HG03558 (cell line): ENCODE measurements at regions not wholly inside any gene's neighbourhood (a gene's known extent, or its start where the extent isn't known, plus 50 kb on each side); places are given as distances from the start of the nearest gene placed in this dataset.

Source experiments
- ATAC-seq: cut with Tn5 transposase; IDR thresholded peaks from one replicate; pipeline ENCODE4 v1.9.1; 2021; ENCODE audit warnings: moderate number of reproducible peaks; ENCODE audit not compliant: unreplicated experiment; ENCODE audit errors: extremely low read depth

DNA sequence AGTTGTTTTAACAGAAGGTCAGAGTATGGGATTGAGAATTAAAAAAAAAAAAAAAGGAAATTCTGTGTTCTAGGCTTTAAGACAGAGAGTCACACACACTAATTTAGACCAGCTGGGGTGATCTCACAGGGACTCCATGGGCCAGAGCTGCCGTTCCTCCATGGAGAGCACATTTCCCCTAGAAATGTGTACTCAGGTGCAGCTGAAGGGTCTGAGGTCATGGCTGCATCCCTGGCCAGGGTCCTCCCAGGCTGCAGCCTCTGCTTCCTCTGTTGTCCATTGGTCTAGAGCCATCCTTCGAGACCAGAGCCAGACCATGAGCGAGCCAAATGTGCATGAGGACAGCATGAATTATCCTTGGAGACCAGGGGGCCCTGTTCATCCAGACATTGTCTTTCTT lies 190.1 kb upstream of the TNP1 start:
- ATAC-seq, result no peak

DNA sequence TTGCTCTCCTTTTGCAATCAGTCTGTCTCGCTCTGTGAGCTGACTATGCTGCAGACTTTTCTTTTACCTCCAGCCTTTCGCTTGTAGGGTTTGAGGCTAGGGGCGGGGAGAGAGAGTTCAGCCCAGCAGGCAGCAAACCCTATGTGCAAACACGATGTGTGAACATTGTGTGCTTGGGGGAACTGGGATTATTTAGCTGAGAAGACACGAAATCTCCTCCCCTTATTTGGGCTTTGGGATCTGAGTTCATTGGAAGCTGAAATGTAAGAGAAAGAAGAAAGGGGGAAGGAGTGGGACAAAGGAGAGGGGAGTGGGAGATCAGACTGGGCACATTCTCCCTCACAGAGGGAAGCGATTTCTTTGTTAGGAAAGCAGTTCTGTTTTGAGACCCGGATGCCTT lies 189.6 kb upstream of the TNP1 start:
- ATAC-seq, result no peak

DNA sequence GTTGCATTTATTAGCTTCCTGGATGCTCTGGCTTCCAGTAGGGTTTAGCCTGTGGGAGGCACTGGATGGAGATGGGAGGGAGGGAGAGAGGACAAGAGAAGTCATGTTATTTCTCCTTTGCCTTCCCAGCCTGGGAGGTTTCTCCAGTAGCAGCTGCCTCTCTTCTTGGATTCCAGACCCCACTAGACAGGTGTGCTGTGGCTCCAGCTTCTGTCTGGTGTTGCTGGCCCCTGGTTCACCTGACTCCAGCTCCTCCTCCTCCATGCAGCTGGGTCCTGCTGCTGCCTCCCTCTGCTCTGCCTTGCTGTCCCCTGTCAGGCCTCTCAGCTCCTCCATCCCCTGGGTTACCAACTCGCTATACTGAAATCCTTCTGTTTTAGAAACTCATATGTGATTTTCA lies 188.9 kb upstream of the TNP1 start:
- ATAC-seq, result no peak

DNA sequence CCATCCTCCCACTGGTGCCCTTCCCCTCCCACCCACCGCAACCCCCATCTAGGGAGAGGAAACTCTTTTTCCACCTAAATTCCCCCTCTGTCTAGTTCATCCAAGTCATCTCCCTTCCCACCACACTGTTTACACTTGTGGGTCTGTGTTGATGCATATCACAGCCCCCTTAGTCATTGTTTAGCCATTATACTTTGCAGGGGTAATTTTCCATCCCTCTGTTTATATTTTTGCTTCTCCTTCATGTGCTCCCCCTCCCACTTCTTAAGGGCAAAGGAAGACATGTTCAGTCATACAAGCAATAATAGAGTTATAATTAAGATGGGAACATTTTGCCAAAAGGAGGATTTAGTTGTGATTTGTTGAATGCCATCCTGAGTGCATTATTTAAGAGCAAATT lies 187.8 kb upstream of the TNP1 start:
- ATAC-seq, result no peak

DNA sequence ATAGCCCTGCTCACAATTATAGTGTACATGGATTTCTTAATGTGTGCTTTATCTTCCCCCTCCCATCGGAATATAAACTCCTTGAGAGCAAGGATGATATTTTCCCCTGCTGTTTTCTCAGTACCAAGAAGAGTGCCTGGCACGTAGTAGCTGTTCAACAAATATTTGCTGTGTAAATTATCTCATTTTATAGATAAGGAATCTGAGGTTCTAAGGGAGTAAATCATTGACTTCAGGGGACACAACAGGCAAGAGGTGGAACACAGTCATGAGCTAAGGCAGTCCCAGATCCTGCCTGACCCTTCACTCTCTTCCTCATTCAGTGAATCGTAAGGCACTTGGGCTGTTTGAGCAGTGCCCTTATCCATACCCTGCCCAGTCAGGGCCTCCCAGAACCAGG lies 187.3 kb upstream of the TNP1 start:
- no peak for ATAC-seq

DNA sequence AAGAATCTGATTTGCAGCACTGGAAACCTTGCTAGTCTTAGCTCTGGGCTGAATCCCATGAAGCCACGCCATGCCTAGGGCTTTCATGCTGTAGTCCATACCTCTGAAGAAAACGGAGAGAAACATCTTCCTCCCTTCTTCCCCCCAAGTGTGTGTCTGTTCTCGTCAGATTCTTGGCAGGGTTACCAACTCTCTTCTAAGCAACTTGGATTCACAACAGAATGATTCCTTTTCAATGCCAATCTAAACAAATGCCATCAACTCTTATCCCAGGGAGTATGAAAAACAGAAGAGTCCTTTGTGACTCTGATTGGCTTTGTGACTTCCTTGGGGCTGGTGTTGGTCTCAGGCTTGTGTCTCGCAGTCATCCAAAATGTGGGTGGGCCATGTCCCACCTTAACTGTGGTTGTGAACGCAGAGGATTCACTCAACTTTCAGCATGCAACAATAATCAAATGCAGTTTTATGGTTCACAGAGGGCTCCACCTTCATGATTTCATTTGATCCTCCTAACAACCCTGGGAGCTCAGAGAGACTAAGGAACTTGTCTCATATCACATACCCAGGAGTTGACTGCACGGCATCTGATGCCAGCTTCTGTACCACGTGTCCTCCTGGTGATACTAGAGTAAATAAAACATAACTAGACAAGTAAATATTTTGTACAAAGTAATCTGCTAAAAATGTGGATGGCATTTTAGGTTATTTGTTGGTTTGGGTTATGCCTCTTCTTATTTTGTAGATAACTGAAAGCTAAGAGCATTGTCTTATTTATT lies 186.0 kb upstream of the TNP1 start:
- ATAC-seq, result no peak

DNA sequence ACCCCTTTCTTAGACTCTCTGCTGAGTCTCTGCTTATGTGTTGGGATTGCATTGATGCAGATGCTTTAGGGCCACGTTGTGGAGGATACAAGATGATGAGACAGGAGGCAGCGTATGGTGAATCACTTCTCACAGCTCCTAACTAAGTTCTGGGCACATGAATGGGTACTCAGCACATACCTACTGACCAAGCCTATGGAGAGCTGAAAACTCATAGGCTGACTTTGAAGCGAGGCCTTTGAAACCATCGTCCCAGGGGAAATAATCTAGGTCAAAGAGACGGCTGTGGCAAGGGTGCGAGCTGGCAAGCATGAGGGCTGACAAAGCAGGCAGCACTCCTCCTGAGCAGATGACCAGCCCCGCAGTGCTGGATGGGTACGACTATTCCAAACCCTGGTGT lies 180.2 kb upstream of the TNP1 start:
- no peak for ATAC-seq

DNA sequence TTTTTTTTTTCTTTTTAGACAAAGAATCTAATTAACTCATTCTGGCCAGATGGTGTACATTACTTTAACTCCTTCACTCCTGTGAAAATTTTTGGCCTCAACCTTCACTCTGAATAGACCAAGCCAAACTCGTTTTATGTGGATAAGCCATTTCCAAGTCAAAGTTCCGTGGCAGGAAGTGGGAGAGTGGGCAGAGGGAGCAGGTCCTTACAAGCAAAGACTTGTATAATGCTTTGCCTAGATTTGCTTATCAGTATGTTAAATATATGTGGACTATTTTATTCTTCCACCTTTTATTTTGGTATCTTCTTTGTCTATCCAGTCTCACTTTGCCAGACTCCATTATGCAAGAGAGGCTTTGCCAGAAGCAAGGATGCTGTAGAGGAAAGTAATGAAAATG lies 178.1 kb upstream of the TNP1 start:
- no peak for ATAC-seq

DNA sequence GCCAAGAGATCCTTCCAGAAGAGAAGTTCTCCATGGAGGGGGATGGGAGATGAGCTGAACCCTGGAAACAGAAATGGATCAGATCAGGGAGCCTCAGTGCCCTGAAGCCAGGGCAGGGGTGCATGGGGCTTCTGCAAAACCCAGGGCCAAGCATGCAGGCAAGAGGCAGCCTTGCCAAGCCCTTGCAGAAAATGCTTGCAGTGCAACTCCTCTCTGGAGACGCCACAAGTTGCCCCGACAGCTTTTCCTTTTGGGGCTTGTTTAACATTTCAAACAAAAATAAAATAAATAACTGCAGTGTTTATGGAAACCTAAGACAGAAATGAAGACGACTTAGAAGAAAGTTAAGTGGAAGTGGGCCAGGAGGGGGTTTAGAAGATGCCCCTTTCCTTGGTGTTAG lies 177.5 kb upstream of the TNP1 start:
- no peak for ATAC-seq

DNA sequence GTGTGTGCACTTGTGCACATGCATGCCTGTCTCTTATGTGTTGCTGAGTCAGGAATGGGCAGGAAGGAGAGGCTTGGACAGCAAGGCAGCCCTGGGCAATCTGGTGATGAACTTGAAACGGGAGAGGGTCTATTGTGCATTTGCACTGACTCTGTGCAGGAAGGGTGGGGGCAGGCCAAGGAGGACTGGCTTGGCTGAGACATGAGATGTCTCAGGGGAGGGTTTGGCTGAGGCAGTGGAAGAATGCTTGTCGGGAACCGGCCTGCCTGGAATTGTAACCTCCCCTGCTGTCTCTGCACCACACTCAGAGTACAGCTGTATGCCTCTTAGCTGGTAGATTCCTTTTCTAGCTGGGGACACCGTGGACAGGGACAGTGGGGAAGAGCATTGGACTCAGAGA lies 176.1 kb upstream of the TNP1 start:
- no peak for ATAC-seq

DNA sequence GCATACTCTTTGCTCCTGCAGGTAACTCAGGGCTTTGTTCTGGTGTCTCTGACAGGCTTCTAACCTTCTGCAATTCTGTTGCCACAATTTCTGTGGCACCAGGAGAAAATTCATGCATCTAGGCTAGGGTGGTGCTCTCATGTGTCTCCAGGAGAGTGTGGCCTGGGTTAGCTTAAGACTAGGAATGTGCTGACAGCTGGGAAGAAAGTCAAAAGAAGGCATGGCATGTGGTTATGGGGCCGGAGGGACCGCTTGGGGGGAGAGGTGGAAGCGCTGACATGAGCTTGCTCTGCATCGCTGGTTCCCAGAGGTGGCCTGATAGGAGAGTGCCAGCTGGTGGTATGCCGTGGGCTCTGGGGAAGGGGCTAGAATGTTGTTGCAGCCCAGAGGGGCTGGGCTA lies 173.3 kb upstream of the TNP1 start:
- no peak for ATAC-seq

DNA sequence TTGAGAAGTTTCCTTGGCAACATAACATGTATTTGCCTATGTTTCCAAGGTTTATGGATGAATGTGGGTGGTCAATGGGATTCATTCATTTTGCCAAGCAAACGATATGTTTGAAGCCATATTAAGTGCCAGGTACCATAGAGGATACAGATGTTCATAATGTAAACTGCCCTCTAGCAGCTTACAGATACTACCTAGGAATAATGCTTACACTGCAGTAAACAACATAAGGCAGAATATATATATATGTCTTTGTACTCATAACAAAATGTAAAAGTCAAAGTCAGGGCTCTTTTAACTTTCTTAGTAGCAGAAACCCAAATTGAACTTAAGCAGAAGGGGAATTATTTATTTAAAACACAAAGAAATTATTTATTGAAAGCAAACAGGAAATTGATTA lies 171.6 kb upstream of the TNP1 start:
- no peak for ATAC-seq

DNA sequence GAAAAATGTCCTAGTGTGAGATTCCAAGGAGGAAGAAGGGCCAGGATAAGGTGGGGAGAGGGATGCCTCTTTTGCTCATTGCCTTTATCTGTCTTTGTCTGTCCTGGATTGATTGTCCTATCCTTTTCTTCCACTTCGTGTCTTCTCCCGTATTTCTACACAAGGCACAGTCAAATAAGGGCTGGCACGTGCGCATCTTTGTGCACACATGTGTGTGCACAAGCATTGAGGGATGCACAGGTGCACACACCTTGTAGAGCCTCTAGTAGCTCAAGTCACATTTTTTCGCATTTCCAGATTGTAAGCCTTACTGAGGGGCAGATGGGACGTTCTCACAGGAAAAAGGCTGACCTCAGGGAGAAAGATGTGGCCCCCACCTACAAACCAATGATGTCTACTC lies 170.2 kb upstream of the TNP1 start:
- ATAC-seq, result no peak

DNA sequence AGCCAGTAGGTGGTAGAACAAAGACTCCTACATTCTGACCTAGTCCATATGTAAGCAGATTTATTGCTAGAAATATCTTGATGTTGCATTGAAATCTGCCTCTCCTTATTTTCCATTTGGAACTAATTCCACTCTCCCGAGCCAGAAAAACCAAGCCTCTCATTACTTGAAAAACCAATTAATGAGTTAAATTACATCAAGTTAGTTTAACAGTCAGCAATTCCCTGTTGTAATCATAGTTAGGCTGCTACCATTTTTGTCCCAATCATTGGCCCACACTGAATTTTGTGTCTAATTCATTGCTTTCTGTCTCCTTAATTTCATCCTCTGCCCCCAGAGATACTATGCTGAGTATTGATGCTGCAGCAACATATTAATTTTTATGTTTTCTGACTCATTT lies 168.3 kb upstream of the TNP1 start:
- no peak for ATAC-seq

DNA sequence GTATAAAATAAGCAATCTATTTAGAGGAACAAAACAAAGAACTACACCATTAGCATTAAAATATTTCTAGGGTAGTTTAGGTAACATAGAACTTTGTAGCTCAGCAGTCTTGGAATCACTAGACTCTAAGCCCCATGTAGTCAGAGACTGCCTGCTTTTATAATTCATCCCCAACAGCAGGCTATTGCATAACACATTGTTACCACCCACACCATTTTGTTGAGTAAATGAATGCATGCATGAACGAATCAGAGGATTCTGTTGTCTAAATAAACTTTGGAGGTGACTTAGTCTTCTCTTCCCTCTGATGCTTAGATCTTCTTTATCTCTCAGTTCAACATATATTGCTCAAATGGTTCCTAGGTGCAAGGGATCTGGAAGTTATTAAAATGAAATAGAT lies 167.6 kb upstream of the TNP1 start:
- ATAC-seq, result no peak

DNA sequence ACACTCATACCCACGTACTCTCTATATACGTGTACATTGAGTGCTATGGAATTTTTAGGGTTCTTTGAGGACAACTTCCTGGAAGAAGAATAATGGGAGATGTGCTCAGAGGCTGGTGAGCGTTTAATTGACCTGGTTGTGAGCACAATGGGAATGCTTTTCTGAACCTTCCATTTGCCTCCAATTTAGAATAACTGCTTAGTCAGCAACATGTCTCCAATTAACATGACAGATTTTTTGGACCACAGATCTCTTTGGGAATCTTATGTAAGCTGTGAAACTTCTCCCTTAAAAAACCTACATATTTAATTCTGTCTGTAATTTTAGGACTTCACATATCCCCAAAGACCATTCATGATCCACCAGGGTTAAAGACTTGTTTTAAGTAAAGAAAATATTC lies 166.7 kb upstream of the TNP1 start:
- no peak for ATAC-seq

DNA sequence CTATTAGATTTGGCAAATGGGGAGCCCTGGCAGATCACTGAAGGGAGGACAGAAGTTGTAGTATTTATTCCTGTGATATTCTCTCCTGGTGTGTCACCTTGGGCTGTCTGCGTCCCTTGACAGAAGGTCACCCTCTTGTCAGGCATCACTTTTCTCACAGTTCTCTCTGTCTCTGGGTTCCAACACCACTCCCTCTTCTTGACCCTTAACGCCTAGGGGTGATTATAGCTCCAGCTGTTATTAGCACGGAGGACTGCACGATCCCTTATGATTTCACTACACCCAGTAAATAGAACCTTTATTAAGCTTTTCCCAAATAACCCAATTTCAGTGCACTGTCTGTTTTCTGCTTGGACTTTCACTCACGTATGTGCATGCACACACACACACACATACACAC lies 166.3 kb upstream of the TNP1 start:
- no peak for ATAC-seq

DNA sequence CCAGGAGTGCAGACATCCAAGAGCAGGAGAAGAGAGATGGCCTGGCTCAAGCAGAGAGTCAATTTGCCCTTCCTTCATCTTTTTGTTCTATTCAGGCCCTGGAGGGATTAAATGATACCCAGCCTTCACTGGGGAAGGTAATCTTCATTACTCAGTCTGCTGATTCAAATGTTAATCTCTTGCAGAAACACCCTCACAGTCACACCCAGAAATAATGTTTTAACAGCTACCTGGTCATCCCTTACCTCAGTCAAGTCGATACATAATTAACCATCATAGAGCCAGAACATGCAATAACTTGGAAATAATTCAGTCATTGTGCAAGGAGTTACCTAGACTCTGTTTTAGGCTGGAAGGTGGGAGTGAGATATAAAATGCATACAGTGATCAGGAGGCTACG lies 163.7 kb upstream of the TNP1 start:
- ATAC-seq, result no peak

DNA sequence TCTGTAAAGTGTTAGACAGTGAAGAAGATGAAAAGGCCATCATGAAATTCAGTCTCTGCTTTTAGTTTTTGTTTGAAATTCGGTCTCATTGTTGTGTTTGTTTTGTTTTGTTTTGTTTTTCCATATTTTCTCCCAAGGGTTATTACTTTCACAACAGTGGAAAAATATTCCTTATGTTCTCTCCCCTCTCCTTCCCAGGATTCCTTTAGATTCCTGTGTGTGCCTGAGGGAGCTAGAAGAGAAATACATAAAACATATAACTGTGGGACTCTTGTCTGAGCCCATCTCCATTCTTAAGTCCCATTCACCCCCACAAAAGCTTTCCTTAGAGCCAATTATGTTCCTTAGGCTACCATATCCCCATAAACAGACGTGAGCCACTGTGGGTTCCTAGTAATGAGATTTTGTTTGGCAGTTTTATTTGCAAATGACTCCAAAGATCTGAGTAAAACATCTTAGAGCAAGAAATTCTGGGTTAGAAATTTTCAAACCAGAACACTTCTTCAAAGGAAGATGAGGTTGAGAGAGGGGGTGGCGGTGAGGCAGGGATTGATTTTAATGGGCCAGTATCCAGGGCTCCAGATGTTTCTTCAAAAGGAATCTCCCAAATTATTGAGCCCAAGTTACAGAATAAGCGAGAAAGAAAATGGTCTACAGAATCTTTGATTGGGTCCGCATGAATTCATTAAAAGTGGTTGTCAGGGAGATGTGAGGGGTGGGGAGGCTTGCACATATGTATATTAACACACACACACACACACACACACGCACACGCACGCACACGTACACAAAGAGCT lies 157.8 kb upstream of the TNP1 start:
- no peak for ATAC-seq

DNA sequence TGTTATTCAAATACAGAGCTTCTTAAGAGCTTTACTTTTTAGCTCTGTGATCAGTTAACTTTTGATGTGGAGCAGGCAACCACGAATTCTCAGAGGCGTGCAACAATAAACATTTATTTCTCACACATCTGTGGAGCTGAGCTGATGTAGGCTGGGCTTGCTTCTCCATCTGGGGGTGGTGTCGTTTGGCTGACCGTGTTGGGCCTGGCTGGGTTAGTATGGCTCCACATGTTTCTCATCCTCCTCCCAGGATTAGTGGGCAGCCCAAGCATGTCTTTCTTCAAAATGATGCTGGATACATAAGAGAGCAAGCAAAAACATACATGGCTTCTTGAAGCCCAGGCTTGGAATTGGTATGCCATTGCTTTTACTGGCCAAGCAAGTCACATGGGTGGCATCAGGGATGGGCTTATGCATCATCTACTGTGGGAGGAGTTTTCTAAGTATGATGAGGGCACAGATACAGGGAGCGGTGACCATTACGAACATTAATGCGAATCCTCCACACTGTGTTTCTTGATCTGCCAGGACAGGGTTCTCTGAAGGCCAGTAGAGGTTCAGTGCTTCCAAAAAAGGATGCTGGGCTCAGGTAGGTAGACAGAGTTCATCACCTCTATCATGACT lies 157.0 kb upstream of the TNP1 start:
- ATAC-seq, result no peak

DNA sequence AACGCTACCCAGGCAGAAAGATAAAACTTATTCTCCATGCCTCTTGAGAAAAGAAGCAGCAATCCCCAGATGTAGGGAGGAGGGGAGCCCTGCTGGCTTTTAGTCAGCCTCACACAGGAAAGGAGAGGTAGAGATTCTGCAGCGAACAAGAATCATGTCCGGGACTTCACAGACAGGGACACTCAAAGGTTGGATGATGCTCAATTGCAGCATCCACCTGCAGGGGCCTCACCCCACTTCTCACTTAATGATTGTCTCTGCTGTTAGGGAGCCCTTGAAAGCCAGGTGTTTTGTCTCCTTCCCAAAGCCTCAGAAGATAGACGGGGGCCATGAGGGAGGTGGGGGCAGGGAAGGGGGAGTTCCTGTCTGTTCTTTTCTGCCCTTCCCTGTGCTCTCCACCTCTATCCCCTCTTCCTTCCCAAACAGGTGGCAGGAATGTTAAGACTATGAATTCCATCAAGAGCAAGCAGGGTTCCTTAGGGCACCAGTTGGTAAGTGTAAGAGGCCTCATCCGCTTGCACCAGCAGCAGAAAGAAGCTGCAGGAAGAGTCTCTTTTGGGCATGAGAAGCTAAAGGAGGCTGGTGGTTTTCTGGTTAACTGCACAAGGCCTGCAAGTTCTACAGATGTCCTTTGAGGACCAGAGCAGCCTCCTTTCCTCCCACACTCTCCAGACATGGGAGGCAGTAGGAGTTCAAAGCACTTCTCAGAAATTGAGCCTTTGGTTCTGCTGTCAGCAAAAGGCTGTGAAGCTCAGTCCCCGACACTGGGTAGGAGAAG lies 154.7 kb upstream of the TNP1 start:
- no peak for ATAC-seq
